PC-3 (cell line): ENCODE measurements at regions not wholly inside any gene's neighbourhood (a gene's known extent, or its start where the extent isn't known, plus 50 kb on each side); places are given as distances from the start of the nearest gene placed in this dataset.

ENCODE experiments used
- ATAC-seq: fragments of 200-7000 bp; cut with Tn5 transposase; 2 replicates; pipeline ENCODE4 v1.9.1; 2020; ENCODE audit warnings: mild to moderate bottlenecking, moderate library complexity
- BruUV-seq: library from RNA; stranded (reverse); fragments of 400-500 nt; replicated peaks from 2 replicates; lab custom pipeline; 2021; lab: Mats Ljungman, UMichigan
- CTCF ChIA-PET: fragments of 300-600 bp; sonication (Branson Sonifier 250); formaldehyde crosslinking; loops from one replicate; lab custom pipeline; 2022; ENCODE audit warnings: antibody characterized with exemption; lab: Charles Lee
- POLR2A ChIA-PET: fragments of 300-600 bp; sonication (Branson Sonifier 250); formaldehyde crosslinking; loops from one replicate; lab custom pipeline; 2022; ENCODE audit warnings: antibody characterized with exemption; ENCODE audit not compliant: unreplicated experiment; lab: Charles Lee
- DNase-seq: peaks from one replicate; pipeline ENCODE4 v3.0.0-alpha.2; 2015
- H2AFZ ChIP-seq: fragments of 300-600 bp; sonication (generic); 2 replicates; pipeline ENCODE4 v1.6.0; 2016; ENCODE audit warnings: antibody characterized with exemption, low read length
- H3F3A ChIP-seq: fragments of 300-600 bp; sonication (generic); one replicate; pipeline ENCODE4 v1.6.0; 2017; ENCODE audit warnings: antibody characterized with exemption, low read length, control low read depth, mild to moderate bottlenecking; ENCODE audit not compliant: unreplicated experiment
- H3K27ac ChIP-seq: fragments of 300-600 bp; sonication (generic); 2 replicates; pipeline ENCODE4 v1.5.1; 2016; ENCODE audit warnings: mild to moderate bottlenecking, low read length
- H3K27me3 ChIP-seq: fragments of 300-600 bp; sonication (generic); 2 replicates; pipeline ENCODE4 v1.6.1; 2016; ENCODE audit warnings: low read length, mixed read lengths
- H3K36me3 ChIP-seq: fragments of 300-600 bp; sonication (generic); 2 replicates; pipeline ENCODE4 v1.6.1; 2016; ENCODE audit warnings: low read depth, mixed run types, low read length, mixed read lengths
- H3K4me1 ChIP-seq: fragments of 300-600 bp; sonication (generic); 2 replicates; pipeline ENCODE4 v1.5.1; 2016; ENCODE audit warnings: low read length; ENCODE audit not compliant: insufficient read depth
- H3K4me2 ChIP-seq: fragments of 300-600 bp; sonication (generic); 2 replicates; pipeline ENCODE4 v1.6.0; 2016; ENCODE audit warnings: low read length
- H3K4me3 ChIP-seq: fragments of 300-600 bp; sonication (generic); 2 replicates; pipeline ENCODE4 v1.5.1; 2016; ENCODE audit warnings: mild to moderate bottlenecking, low read length, mixed read lengths
- H3K79me2 ChIP-seq: fragments of 300-600 bp; sonication (generic); 2 replicates; pipeline ENCODE4 v1.6.1; 2017; ENCODE audit warnings: low read length, mixed read lengths
- H3K9ac ChIP-seq: fragments of 300-600 bp; sonication (generic); 2 replicates; pipeline ENCODE4 v1.6.0; 2016; ENCODE audit warnings: mild to moderate bottlenecking, low read length
- H3K9me2 ChIP-seq: fragments of 300-600 bp; sonication (generic); replicated peaks from 2 replicates; pipeline ENCODE4 v1.6.1; 2016; ENCODE audit warnings: mixed run types, low read length, mixed read lengths
- H3K9me3 ChIP-seq: fragments of 300-600 bp; sonication (generic); 2 replicates; pipeline ENCODE4 v1.6.1; 2016; ENCODE audit warnings: low read length, mixed read lengths
- H4K20me1 ChIP-seq: fragments of 300-600 bp; sonication (generic); 2 replicates; pipeline ENCODE4 v1.6.1; 2016; ENCODE audit warnings: low read length, mixed read lengths
- EZH2 ChIP-seq: fragments of 300-600 bp; sonication (generic); IDR thresholded peaks from one replicate; pipeline ENCODE4 v1.6.1; 2017; ENCODE audit warnings: antibody characterized with exemption, mild to moderate bottlenecking, low read length; ENCODE audit not compliant: unreplicated experiment
- EZH2phosphoT487 ChIP-seq: fragments of 300-600 bp; sonication (generic); IDR thresholded peaks from 2 replicates; pipeline ENCODE4 v1.6.1; 2018; ENCODE audit warnings: mild to moderate bottlenecking, antibody characterized with exemption, low read length, borderline replicate concordance
- intact Hi-C: fragments of 100-400 bp; cut with micrococcal nuclease; formaldehyde crosslinking; loops from 2 replicates; pipeline ENCODE4 v1.9.0; 2023
- TF ChIP-seq, protein P1 (sequence below): fragments of 300-600 bp; sonication (generic); conservative IDR thresholded peaks from 2 replicates; pipeline ENCODE4 v1.5.1; 2017; ENCODE audit warnings: antibody characterized with exemption, low read depth, mild to moderate bottlenecking, low read length

DNA sequence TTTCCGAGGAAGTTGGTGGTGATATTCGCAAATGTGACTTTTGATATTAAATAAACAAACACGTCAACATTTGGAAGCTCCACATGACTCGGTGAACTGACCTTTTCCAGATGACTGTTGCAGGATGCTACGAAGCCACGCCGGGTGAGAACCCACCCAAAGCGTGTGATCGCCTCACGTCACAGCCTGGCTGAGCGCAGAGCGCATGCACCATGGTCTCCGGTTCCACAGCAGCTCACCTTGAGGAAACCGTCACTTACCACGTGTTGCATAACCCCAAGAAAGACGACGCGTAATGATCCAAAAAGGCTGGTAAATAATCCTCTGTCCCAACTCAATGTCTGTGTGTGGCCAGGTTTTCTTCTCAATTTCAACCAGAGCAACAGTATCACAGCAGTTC, 64.5 kb upstream of the CTDP1 start:
- intact Hi-C loops: no loop called here
- ChIA-PET CTCF (no interaction called here), POLR2A (no interaction called here)
- ATAC-seq (no peak), DNase-seq (no peak)
- no peaks in the 10 kb centered on the region for H3K27me3 ChIP-seq
- no peak overlapping the region for H2AFZ ChIP-seq
- no peaks in the 10 kb centered on the region for H3K36me3 ChIP-seq
- TF ChIP-seq, protein P1, sequence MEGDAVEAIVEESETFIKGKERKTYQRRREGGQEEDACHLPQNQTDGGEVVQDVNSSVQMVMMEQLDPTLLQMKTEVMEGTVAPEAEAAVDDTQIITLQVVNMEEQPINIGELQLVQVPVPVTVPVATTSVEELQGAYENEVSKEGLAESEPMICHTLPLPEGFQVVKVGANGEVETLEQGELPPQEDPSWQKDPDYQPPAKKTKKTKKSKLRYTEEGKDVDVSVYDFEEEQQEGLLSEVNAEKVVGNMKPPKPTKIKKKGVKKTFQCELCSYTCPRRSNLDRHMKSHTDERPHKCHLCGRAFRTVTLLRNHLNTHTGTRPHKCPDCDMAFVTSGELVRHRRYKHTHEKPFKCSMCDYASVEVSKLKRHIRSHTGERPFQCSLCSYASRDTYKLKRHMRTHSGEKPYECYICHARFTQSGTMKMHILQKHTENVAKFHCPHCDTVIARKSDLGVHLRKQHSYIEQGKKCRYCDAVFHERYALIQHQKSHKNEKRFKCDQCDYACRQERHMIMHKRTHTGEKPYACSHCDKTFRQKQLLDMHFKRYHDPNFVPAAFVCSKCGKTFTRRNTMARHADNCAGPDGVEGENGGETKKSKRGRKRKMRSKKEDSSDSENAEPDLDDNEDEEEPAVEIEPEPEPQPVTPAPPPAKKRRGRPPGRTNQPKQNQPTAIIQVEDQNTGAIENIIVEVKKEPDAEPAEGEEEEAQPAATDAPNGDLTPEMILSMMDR: no peak
- no peak for TF ChIP-seq EZH2
- TF ChIP-seq EZH2phosphoT487: no peak
- no peaks in the 10 kb centered on the region for H3K79me2 ChIP-seq
- H3K9me2 ChIP-seq: no peaks in the 10 kb centered on the region
- H3K9ac ChIP-seq: no peak overlapping the region
- H4K20me1 ChIP-seq: no peaks in the 10 kb centered on the region
- no peak overlapping the region for H3K4me3 ChIP-seq
- H3K9me3 ChIP-seq: no peaks in the 10 kb centered on the region
- H3K4me2 ChIP-seq: no peak overlapping the region
- BruUV-seq: no TSS peak
- H3K27ac ChIP-seq: no peak overlapping the region
- H3F3A ChIP-seq: no peaks in the 10 kb centered on the region
- H3K4me1 ChIP-seq: peaks cover 7% of the 10 kb centered on the region; the same call in 1 of the 2 replicates

DNA sequence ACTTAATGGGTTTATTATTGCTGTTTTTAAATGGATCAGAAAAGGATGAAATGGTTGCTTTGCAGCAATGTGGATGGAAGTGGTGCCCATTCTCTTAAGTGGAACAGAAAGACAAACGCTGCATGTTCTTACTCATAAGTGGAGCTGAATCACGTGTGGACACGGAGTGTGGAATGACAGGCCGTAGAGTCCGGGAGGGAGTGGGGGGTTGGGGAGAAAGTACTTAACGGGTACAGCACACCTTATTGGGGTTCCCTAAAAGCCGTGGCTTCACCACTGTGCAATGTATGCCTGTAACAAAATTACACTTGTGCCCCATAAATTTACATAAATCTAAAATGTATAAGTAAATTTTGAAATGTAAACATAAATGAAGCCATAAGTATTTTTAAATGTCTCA, 64.0 kb upstream of the CTDP1 start:
- Histone ChIP-seq H3K4me1 (peaks cover 7% of the 10 kb centered on the region; the same call in 1 of the 2 replicates), H4K20me1 (no peaks in the 10 kb centered on the region), H2AFZ (no peak overlapping the region), H3K36me3 (no peaks in the 10 kb centered on the region), H3K9ac (no peak overlapping the region), H3K79me2 (no peaks in the 10 kb centered on the region), H3K9me2 (no peaks in the 10 kb centered on the region), H3K4me2 (no peak overlapping the region), H3K27me3 (no peaks in the 10 kb centered on the region), H3F3A (no peaks in the 10 kb centered on the region), H3K4me3 (no peak overlapping the region), H3K27ac (no peak overlapping the region), H3K9me3 (no peaks in the 10 kb centered on the region)
- ChIA-PET CTCF (no interaction called here), POLR2A (no interaction called here)
- BruUV-seq: no TSS peak
- TF ChIP-seq, protein P1: no peak
- TF ChIP-seq EZH2phosphoT487: no peak
- no peak for TF ChIP-seq EZH2
- ATAC-seq (no peak), DNase-seq (no peak)
- intact Hi-C loops: no loop called here

DNA sequence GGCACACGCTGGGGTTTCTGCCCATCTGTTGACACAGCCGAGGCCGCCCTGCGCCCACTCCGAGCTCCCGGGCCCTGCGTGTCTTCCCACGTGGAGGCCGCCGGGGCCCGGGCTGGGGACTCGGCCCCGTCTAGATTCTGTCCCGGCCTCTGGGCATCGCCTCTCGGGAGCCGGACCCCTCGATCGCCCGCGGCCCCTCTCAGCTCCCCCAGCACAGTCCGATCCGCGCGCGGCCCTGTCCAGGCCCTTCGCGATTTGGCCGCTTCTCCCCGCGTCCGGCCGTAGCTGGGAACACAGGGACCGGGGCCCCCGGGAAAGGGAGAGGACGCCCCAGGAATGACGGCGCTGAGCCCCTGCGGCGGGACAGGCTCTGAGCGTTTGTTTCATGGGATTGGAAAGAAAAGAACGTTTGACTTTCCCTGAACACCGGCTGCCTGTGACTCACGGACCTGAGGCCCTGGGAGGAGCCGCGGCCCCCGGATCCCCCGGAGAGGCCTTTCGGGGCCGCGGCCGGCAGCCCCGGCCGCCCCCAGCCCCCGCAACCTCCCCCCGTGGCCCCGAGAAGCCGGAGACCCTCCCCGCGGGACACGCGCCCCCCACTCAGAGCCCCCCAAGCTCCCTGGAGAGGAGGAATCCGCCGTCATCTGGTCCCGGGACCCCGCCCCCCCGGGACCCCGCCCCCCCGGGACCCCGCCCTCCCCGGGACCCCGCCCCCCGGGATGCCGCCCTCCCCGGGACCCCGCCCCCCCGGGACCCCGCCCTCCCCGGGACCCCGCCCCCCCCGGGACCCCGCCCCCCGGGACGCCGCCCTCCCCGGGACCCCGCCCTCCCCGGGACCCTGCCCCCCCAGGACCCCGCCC, 62.7 kb upstream of the CTDP1 start:
- ATAC-seq: no peak
- Histone ChIP-seq H3F3A (no peaks in the 10 kb centered on the region), H4K20me1 (no peaks in the 10 kb centered on the region), H3K9ac (no peak overlapping the region), H3K9me3 (no peaks in the 10 kb centered on the region), H3K27me3 (no peaks in the 10 kb centered on the region), H3K4me1 (no peaks in the 10 kb centered on the region), H3K79me2 (no peaks in the 10 kb centered on the region), H3K4me3 (no peak overlapping the region), H3K4me2 (no peak overlapping the region), H3K36me3 (no peaks in the 10 kb centered on the region), H3K9me2 (no peaks in the 10 kb centered on the region), H2AFZ (no peak overlapping the region), H3K27ac (no peak overlapping the region)
- DNase-seq: no peak
- intact Hi-C loops: no loop called here
- BruUV-seq: no TSS peak
- ChIA-PET CTCF (no interaction called here), POLR2A (no interaction called here)
- no peak for TF ChIP-seq EZH2
- TF ChIP-seq EZH2phosphoT487: no peak
- TF ChIP-seq, protein P1: no peak
